ENCODE measurements at regions not wholly inside any gene's neighbourhood (a gene's known extent, or its start where the extent isn't known, plus 50 kb on each side); places are given as distances from the start of the nearest gene placed in this dataset.

DNA sequence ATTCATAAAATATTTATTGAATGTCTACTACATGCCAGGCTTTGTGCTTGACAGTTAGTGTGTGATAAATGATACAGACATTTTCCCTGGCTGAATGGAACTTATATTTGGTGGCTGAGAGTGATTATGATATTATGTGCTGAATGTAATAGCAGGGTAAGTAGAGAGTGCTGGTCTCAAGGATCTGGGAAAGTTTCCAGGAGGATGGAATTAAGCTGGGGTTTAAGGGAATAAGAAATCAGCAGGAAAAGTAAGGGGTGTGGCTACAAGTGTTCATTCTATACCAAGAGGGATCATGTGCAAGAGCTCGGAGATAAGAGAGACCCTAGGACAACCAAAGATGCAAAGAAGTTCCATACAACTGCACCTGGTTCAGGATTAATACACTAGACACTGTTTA lies 500.1 kb upstream of the CFAP20DC start:
- DNase-seq (ENCODE audit: low read depth in 2 of 3, low spot score in 2 of 3) = no peak

DNA sequence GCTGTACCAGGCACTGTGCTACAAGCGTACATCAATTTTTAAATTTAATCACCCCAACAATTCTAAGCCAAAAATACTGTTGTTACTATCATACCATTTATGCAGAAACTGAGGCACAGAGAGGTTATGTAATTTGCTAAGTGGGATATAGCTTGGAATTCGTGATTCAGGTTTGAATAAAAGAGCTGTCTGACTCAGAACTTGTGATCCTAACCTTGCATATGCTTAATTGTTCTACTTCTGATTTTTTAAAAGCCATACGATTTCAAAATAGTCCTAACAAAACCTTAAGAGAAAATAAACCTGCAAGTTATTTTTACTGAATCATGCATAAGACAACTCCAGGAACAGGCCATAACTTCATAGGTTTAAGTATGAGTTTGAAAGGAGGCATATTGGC lies 498.0 kb upstream of the CFAP20DC start:
- no peak for DNase-seq (ENCODE audit: low read depth in 2 of 3, low spot score in 2 of 3)

DNA sequence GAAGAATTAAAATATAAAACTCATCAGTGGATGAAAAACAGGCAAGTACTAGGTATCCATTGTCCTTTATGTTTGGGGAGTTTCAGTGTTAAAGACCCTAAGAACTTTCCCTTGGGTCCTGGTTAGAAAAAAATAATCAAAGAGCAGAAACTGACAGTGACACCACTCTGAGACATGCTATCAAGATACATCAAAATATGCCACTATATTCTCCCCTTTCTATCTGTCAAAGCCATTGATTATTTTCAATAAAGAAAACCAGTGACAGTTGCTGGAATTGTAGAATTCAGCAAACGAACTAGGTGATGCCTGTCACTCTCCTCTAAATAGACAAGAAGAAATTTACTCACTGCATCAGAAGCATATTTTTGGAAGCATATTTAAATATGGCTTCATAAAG lies 496.7 kb upstream of the CFAP20DC start:
- no peak for DNase-seq (ENCODE audit: low read depth in 2 of 3, low spot score in 2 of 3)

DNA sequence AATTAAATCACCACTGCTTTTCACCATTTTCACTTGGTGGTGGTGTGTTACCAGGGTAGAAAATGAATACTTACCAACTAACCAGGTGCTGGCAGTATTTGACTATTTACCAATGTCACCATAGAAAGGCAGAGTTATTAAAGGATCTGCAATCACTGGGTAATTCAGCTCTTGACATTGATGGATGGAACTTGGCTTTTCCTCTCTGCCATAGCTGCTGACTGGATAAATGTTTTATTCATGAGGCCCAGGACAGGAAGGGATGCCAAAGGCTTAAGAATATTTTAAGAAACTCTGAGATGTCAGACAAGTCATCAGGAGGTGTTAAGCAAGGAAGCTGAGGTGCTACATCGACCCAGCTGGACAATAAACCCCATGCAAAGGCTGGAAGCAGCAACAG lies 495.5 kb upstream of the CFAP20DC start:
- DNase-seq (ENCODE audit: low read depth in 2 of 3, low spot score in 2 of 3) = no peak

DNA sequence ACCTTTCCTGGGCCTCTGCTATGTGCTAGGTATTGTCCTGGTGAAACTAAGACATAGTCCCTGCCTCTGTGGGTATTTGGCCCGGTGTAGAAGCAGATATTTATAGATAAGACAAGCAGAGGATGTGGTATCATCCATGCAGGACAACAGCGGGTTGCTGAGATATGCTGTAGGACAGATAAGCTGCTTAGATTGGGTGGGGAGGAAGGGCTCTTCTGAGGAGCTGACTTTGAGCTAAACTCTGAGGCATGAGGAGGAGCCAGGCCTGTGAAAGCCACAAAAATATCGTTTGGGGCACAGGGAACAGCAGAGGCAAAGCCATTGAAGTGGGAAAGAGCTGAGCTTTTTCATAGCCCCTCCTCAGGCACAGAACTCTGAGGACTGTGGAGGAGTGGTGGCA lies 492.5 kb upstream of the CFAP20DC start:
- peak in 2 of 3 donors; percentile 14 to 39 for DNase-seq (ENCODE audit: low read depth in 2 of 3, low spot score in 2 of 3)

DNA sequence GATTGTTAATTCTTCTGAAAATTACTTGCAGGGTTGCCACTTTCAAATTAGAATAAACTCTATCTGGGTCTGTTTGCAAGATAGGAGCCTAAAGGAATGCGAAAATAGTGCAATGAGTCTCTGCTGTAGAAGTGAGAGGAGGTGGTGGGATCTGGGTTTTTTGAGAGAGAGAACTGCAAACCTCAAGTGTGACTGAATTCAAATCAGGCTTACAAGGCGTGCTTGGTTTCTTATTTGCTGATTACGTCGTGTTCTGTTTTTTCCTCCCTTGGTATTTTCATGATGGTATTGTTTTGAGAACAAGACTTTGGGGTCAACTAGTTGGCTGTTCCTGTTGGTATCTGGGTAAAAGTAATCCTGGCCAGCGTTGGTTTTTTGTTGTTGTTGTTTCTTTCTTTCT lies 490.9 kb upstream of the CFAP20DC start:
- no peak for DNase-seq (ENCODE audit: low read depth in 2 of 3, low spot score in 2 of 3)

DNA sequence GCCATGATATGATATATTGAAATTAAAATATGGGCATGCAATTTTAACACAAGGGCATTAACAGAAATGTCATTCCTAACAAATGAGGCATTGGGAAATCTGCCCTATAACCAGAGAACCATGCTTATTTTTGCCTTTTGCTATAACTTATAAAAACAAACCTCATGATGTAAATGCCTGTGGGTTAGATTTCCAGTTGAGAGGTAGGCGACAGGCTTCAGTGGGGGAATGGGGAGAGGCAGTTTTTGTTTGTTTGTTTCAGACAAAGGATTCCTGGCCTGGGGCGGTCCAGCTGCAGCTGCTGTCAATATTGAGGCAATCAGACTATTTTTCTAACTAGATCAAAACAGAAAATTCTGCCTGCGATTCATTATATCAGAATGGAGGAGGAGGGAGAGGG lies 490.4 kb upstream of the CFAP20DC start:
- DNase-seq (ENCODE audit: low read depth in 2 of 3, low spot score in 2 of 3) = no peak

DNA sequence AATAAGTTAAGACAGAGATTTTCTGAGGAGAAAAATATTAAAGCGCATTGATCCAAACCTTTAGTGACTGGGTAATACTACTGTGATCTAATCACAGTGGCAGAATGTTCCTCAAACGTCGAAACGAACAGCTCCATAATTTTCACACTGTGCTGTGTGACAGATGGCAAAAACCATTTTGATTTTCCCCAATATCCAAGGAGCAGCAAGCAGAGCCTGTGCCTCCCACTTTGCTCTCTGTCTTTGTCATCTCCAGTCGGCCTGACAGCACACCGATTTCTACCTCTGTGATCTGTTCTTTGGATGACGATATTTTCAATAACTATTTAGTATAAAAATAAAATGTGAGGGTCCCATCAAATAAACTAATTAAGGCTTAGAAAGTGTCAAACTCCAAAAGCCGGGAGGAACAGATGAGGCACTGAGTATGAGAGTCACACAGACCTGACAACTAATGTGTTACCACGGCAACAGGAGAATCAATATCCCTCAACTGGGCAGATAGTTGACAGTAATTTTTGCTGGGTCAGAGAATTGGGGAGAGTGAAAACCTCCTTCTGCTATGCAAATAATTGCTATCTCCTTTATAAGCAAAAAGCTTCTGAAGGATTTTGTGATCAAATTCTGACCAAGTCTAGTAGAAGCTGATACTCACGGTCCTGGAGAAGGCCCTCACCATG lies 489.1 kb upstream of the CFAP20DC start:
- DNase-seq (ENCODE audit: low read depth in 2 of 3, low spot score in 2 of 3) = no peak

DNA sequence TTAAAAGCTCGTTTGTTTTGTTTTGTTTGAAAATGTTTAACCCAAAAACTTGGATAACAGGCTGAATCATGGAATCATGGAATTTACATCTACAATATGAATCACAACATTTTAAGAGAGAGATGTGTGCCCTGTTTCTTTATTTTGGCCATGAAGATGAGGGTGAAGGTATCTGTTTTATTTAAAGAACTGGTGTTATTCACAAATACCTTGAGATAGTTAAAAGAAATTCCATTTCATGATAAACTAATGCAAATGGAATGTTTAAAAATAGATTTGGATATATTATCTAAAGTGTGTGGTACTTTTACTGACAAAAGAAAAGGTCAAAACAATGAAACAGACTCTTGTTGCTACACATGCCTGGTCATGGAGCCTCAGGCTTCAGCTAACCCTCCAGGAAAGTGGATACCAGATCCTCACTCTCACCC lies 486.0 kb upstream of the CFAP20DC start:
- DNase-seq (ENCODE audit: low read depth in 2 of 3, low spot score in 2 of 3) = no peak

DNA sequence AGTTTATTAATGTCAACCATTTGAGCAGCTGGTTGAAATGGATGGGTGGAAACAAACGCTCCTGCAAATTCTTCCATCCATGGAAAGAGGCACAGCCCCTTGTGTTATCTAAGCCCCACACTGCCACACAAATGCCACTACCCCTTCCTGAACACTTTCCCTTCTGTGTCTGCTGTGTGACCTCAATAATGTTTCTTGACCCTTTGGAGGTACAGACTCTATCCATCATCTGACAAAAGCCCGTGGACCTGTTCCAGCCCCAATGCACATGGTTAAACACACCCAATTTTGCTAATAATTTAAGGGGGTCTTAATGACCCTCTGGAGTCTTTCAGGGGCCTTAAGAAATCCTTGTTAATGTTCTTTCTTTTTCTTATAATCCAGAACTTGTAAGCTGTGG lies 482.2 kb upstream of the CFAP20DC start:
- DNase-seq (ENCODE audit: low read depth in 2 of 3, low spot score in 2 of 3) = no peak

DNA sequence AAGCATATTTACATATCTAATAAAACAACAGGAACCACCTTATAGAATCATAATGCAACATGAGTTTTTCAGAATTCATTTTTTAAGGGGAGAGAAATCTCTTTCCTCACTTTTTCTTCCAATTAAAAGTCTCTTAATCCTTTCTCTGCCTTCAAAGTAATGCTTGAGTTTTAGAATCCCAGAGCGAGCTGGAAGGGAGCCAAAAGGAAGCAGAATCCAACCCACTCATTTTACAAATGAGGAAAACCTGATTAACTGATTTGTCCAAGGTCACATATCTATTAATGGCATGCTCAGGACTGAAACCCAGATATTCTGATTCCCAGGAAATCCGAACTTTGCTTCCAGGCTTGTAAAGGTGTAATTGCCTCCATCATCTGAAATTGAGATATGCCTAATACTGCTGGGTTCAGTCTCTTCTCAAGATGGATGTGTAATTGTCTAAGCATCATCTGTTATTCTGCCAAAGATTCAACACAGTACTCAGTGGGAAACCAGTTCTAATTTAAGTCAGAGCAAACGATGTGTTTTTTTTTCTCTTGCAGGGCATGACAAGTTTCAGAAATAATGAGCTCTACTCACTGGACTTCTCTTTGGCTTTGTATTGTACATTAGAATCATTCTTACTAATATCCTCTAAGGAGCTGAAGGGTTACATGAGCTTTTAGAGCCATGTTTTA lies 481.4 kb upstream of the CFAP20DC start:
- no peak for DNase-seq (ENCODE audit: low read depth in 2 of 3, low spot score in 2 of 3)

DNA sequence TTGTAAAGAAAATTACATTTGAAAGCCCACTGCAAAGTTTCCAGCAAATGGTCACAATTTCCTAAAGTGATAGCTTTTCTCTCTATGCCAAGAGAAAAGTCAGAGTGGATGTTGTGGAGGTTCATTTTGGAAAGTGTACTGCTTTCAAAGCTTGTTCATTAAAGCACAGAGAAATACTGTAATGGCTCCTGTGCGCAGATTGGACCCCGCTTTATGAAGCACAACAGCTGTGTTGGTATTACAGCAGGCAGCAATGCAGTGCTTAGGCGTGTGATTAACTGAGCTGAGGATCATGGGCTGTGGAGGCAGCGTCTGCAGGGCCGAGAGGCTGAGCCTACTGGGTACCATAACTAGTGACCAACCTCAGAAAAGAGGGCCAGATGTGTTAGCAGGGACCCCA lies 478.4 kb upstream of the CFAP20DC start:
- no peak for DNase-seq (ENCODE audit: low read depth in 2 of 3, low spot score in 2 of 3)

DNA sequence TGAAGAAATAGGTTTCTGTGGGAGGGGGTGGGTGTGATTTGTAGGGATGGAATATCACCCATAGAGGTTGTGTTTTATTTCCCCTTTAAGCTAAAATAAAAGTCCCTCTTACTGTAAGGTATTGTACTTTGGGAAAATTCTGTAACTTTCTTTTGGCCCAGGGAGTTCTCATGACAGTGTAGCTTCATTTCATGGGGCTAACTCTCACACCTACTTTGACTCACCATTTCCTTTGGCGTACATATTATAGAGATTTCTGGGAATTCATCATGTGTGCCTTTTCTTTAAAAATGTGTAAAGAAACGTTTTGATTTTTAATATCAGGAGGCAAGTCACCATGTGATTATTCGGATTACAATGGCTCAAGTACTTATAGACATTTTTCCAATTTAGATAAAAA lies 477.7 kb upstream of the CFAP20DC start:
- no peak for DNase-seq (ENCODE audit: low read depth in 2 of 3, low spot score in 2 of 3)

DNA sequence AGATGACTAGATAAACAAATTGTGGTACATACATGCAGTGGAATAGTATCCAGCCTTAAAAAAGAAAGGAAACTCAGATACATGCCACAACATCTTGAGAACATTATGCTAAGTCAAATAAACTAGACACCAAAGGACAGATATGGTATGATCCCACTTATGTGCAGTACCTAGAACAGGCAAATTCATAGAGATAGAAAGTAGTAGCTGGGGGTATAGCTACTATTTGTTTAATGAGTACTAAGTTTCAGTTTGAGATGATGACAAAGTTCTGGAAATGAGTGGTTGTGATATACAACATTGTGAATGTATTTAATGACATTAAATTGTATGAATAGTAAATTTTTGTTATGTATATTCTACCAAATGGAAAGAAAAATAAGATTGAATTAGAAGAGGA lies 477.2 kb upstream of the CFAP20DC start:
- no peak for DNase-seq (ENCODE audit: low read depth in 2 of 3, low spot score in 2 of 3)

DNA sequence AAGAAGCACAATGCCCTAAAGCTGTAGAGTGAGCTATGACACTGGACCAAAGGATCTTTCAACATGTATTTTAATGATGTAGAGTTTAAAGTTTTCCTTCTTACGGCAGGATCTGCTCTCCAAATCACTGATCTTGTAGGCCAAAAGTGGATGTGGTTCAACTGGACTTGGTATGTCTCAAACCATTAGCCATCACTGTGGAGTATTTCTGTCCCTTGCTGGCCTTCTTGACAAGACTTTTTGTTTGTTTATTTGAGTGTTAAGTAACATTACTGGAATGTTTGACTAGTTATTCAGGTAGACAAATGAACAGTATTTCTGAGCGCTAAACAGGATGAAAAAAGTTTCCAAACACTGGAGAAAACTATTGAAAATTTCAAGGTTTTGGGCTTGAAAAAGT lies 472.7 kb upstream of the CFAP20DC start:
- DNase-seq (ENCODE audit: low read depth in 2 of 3, low spot score in 2 of 3) = no peak

DNA sequence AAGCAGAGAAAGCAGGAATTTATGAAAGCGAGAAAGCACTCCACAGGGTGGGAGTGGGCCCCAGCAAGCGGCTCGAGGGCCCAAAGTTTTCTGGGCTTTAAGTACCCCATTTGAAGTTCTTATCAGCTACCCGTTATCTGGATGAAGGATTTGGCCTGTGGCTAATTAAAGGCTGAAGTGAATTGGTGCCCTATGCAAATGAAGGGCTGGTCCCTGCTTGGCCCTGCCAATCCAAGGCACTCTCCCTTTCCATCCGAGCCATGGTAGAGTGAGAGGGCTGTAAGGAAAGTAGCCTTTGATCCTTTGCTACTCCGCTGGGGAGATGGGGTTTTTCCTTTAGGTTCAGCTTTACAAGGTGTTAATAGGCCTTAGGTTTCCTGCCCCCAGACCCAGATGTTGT lies 469.3 kb upstream of the CFAP20DC start:
- no peak for DNase-seq (ENCODE audit: low read depth in 2 of 3, low spot score in 2 of 3)

DNA sequence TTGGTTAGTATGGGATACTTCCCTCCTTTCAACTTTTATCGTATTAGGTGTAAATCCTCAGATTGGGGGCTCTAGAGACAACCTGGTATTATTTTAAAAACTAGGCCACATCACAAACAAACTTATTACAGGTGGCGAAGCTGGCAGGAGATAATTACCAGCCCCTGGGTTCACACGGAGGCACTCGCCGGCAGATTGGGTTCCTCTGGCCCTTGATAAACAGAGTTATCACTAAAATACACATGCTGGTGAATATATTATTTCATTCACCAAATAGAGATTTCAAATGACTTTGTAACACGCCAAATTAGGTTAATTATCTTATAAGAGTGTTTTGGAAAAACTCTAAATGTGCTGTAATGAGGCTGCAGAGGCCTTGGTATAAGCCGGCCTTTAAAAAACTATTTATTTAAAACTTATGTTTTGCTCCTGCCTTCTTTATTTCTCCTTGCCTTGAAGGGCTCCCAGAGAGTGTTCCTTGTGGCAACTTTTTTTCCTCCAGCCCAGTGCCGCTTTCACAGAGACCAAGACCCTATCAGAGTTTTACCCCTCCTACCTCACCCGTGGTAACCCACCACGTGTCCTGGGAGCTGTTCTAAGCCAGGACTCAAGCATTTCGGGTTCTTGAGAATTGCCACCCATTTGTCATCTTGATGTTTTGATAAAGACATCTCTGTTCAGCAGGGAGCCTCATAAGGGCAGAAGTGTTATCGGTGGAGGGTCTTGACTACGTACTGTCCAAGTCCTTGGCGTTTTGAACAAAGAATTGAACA lies 468.6 kb upstream of the CFAP20DC start:
- DNase-seq (ENCODE audit: low read depth in 2 of 3, low spot score in 2 of 3) = peak in 2 of 3 donors; percentile 12 to 19

DNA sequence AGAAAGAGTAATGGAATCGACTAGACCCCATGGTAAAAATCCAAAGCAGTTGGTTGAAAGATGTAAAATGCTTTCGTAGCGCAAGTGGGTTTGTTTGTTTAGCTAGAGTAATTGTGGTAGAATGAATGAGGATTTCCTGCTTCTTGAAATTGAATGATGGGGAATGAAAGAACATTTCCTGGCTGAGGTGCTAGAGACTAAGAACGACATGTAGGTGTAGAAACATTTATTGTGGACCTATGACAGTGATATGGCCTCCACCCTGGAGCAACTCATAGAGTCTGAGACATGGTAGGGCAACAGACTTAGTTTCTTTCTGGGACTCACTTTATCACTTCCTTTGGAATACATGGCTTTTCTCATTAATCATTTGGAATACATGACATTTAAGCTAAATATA lies 467.6 kb upstream of the CFAP20DC start:
- no peak for DNase-seq (ENCODE audit: low read depth in 2 of 3, low spot score in 2 of 3)

DNA sequence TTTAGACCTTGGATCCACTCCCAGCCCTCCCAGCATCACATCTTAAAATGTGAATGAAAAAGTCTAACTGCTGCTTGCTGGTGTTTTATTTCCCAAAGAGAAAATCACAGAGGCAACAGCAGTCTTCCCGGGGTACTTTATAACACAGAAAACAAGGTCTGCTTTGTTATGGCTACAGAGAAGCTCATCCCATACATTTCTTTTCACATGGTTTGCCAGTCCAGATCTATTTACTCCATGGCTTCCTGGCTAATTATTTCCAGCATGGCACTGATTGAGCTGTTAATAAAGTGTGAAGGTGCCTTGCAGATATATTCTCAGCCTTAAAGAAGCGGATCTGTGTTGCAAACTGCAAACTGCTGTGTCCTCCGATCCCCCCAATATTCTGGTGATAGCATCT lies 466.1 kb upstream of the CFAP20DC start:
- no peak for DNase-seq (ENCODE audit: low read depth in 2 of 3, low spot score in 2 of 3)

DNA sequence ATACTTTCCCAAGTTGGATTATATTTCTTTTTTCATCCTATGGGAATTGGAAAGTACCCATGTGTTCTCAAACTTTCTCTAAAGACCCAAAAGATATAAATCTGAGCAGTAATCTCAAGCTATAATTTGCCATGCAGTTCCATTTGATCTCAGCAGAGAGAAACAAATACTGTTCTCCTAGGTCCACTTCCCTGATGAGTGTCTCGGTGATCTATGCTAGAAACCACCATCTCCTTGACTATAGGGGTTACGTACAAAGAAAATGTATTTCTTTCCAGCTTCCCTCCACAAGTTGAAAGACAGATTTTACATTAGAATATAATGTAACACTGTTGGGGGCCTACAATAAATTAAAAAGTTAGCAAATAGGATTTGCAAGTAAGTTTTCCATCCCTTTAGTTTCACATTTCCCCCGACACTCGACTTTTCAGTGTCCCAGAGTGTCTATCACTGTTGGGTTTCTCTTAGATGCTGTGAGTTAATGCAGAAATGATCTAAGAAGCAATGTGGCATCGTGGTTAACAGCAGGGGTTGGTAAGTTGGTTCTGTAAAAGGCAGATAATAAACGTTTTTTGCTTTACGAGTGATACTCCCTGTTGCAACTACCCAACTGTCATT lies 465.1 kb upstream of the CFAP20DC start:
- peak in 2 of 3 donors; percentile 14 to 36 for DNase-seq (ENCODE audit: low read depth in 2 of 3, low spot score in 2 of 3)

DNA sequence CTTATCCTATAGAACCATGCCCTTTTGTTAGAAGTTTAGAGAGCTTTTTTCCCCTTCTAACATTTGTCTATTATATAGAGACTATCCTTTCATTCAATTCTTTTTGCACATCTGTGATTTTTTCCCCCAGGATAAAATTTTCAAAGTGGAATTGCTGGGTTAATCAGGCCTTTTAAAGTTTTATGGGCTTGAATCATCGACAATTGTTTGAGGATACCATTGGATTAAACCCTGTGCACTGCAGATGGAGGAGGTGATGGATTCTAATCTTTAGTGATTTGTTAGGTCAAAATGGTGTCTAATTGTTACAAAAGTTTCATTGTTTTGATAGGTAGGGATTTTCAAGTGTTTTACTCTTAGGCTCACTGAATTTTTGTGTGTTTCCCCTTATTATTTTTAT lies 463.7 kb upstream of the CFAP20DC start:
- no peak for DNase-seq (ENCODE audit: low read depth in 2 of 3, low spot score in 2 of 3)

All from hematopoietic multipotent progenitor cell (in vitro differentiated cells).